H1 (cell line): ENCODE measurements at regions not wholly inside any gene's neighbourhood (a gene's known extent, or its start where the extent isn't known, plus 50 kb on each side); places are given as distances from the start of the nearest gene placed in this dataset.

Source experiments
- CTCF ChIA-PET: fragments of 300-600 bp; sonication (Branson Sonifier 250); formaldehyde crosslinking; loops from one replicate; lab custom pipeline; 2021; ENCODE audit not compliant: partially characterized antibody; lab: Charles Lee
- POLR2A ChIA-PET: fragments of 300-600 bp; sonication (Branson Sonifier 250); formaldehyde crosslinking; loops from one replicate; lab custom pipeline; 2021; ENCODE audit warnings: inconsistent platforms; ENCODE audit not compliant: partially characterized antibody; lab: Charles Lee
- DNase-seq, 2 experiments: peaks; one replicate each; pipeline versions ENCODE4 v3.0.0 to v3.0.0-alpha.2; 2010 to 2022; ENCODE audit warnings: low spot score in 2 of 2, low read depth in 1 of 2, mixed read lengths in 1 of 2
- FAIRE-seq: peaks from 2 replicates; lab custom pipeline; 2011; peaks lifted over from hg19 to GRCh38; lab: Jason Lieb, UNC
- H2AFZ ChIP-seq: 2 replicates; pipeline ENCODE4 v1.8.1; 2012; ENCODE audit warnings: low read length, inconsistent platforms
- H2AK5ac ChIP-seq: 2 replicates; pipeline ENCODE4 v1.6.1; 2013; ENCODE audit warnings: low read depth, low read length
- H2BK120ac ChIP-seq: replicated peaks from 2 replicates; pipeline ENCODE3; 2013; ENCODE audit warnings: low read depth, low read length, inconsistent platforms
- H2BK12ac ChIP-seq: 2 replicates; pipeline ENCODE4 v1.6.1; 2013; ENCODE audit warnings: low read depth, low read length
- H2BK15ac ChIP-seq: 2 replicates; pipeline ENCODE4 v1.6.1; 2013; ENCODE audit warnings: low read length
- H2BK20ac ChIP-seq: 2 replicates; pipeline ENCODE4 v1.6.1; 2013; ENCODE audit warnings: low read length
- H2BK5ac ChIP-seq: 2 replicates; pipeline ENCODE4 v1.6.1; 2013; ENCODE audit warnings: low read depth, low read length
- H3K14ac ChIP-seq: 2 replicates; pipeline ENCODE4 v1.6.1; 2013; ENCODE audit warnings: inconsistent platforms; ENCODE audit not compliant: insufficient read length
- H3K18ac ChIP-seq: 2 replicates; pipeline ENCODE4 v1.6.1; 2013; ENCODE audit warnings: low read length; ENCODE audit errors: extremely low read depth
- H3K23ac ChIP-seq: 2 replicates; pipeline ENCODE4 v1.6.1; 2013; ENCODE audit warnings: inconsistent platforms; ENCODE audit not compliant: insufficient read length
- H3K23me2 ChIP-seq: 2 replicates; pipeline ENCODE4 v1.6.1; 2013; ENCODE audit warnings: low read depth, low read length
- H3K27ac ChIP-seq: 2 replicates; pipeline ENCODE4 v1.6.1; 2011; ENCODE audit warnings: low read depth, low read length, inconsistent platforms
- H3K27me3 ChIP-seq, 4 experiments: replicated peaks in 1 of 4; 1 replicate in 1 of 4; 2 replicates in 3 of 4; pipeline versions ENCODE4 v1.6.1 to v1.8.1; 2011 to 2013; ENCODE audit warnings: low read length in 3 of 4, mild to moderate bottlenecking in 3 of 4, inconsistent platforms in 2 of 4, mixed read lengths in 2 of 4, moderate library complexity in 1 of 4; ENCODE audit not compliant: control insufficient read depth in 3 of 4, insufficient read depth in 3 of 4; ENCODE audit errors: extremely low read depth in 1 of 4
- H3K36me3 ChIP-seq, 4 experiments: 2 replicates each; pipeline versions ENCODE4 v1.6.1 to v1.8.1; 2011 to 2013; ENCODE audit warnings: mild to moderate bottlenecking in 4 of 4, low read length in 3 of 4, moderate library complexity in 2 of 4, control low read depth in 1 of 4, inconsistent platforms in 1 of 4; ENCODE audit not compliant: insufficient read depth in 4 of 4, control insufficient read depth in 2 of 4
- H3K4ac ChIP-seq: replicated peaks from 2 replicates; pipeline ENCODE3; 2013; ENCODE audit warnings: low read length, low read depth, mixed read lengths, inconsistent platforms; ENCODE audit not compliant: insufficient read length
- H3K4me1 ChIP-seq, 4 experiments: replicated peaks in 1 of 4; 1 replicate in 1 of 4; 2 replicates in 3 of 4; pipeline versions ENCODE4 v1.6.1 to v1.8.1; 2011 to 2013; ENCODE audit warnings: low read length in 3 of 4, inconsistent platforms in 2 of 4, mixed read lengths in 1 of 4; ENCODE audit not compliant: insufficient read depth in 4 of 4, control insufficient read depth in 3 of 4
- H3K4me2 ChIP-seq, 2 experiments: 2 replicates each; pipeline versions ENCODE4 v1.6.1 to v1.8.1; 2011 to 2013; ENCODE audit warnings: low read depth in 2 of 2, low read length in 2 of 2, control low read depth in 1 of 2, inconsistent platforms in 1 of 2, mild to moderate bottlenecking in 1 of 2; ENCODE audit not compliant: insufficient read depth in 1 of 2
- H3K4me3 ChIP-seq, 4 experiments: fragments of 200-600, 300-600 bp in 1 of 4; sonication (generic), shearing (Covaris generic), sonication (Bioruptor Twin) in 1 of 4; 2 replicates each; pipeline versions ENCODE4 v1.5.1 to v1.8.1; 2011 to 2016; ENCODE audit warnings: low read length in 4 of 4, low read depth in 3 of 4, control low read depth in 2 of 4, inconsistent platforms in 2 of 4, mild to moderate bottlenecking in 2 of 4, mixed read lengths in 1 of 4, moderate library complexity in 1 of 4; ENCODE audit not compliant: insufficient read depth in 2 of 4; ENCODE audit errors: extremely low read depth in 1 of 4
- H3K56ac ChIP-seq: replicated peaks from 2 replicates; pipeline ENCODE3; 2013; ENCODE audit warnings: low read depth, mild to moderate bottlenecking, mixed read lengths, low read length, inconsistent platforms; ENCODE audit not compliant: insufficient read length
- H3K79me1 ChIP-seq: 2 replicates; pipeline ENCODE4 v1.6.1; 2013; ENCODE audit warnings: low read depth, low read length, control low read depth
- H3K79me2 ChIP-seq, 2 experiments: 2 replicates each; pipeline versions ENCODE4 v1.6.1 to v1.8.1; 2012 to 2013; ENCODE audit warnings: low read length in 2 of 2, mild to moderate bottlenecking in 2 of 2, inconsistent platforms in 1 of 2; ENCODE audit not compliant: insufficient read depth in 2 of 2, control insufficient read depth in 1 of 2
- H3K9ac ChIP-seq, 4 experiments: replicated peaks in 1 of 4; 1 replicate in 1 of 4; 2 replicates in 3 of 4; pipeline versions ENCODE4 v1.6.1 to v1.8.1; 2011 to 2013; ENCODE audit warnings: low read depth in 3 of 4, low read length in 3 of 4, control low read depth in 2 of 4, mild to moderate bottlenecking in 2 of 4, moderate library complexity in 2 of 4, inconsistent platforms in 1 of 4; ENCODE audit errors: extremely low read depth in 1 of 4
- H3K9me3 ChIP-seq, 2 experiments: 2 replicates each; pipeline versions ENCODE4 v1.6.1 to v1.8.1; 2012 to 2013; ENCODE audit warnings: mild to moderate bottlenecking in 2 of 2, moderate library complexity in 2 of 2, control low read depth in 1 of 2, inconsistent platforms in 1 of 2, low read depth in 1 of 2, low read length in 1 of 2, mixed read lengths in 1 of 2; ENCODE audit not compliant: insufficient read depth in 2 of 2
- H4K20me1 ChIP-seq, 2 experiments: replicated peaks in 1 of 2; 2 replicates each; pipeline versions ENCODE3 to v1.8.1; 2011 to 2013; ENCODE audit warnings: inconsistent platforms in 2 of 2, low read length in 2 of 2, mild to moderate bottlenecking in 1 of 2; ENCODE audit not compliant: insufficient read depth in 2 of 2, control insufficient read depth in 1 of 2
- H4K5ac ChIP-seq: 2 replicates; pipeline ENCODE4 v1.6.1; 2013; ENCODE audit warnings: low read length, low read depth, mixed read lengths, inconsistent platforms; ENCODE audit not compliant: insufficient read length
- H4K8ac ChIP-seq: 2 replicates; pipeline ENCODE4 v1.8.0; 2013; ENCODE audit warnings: mild to moderate bottlenecking, moderate library complexity, low read length, inconsistent platforms; ENCODE audit not compliant: insufficient read depth; ENCODE audit errors: extremely low read depth
- H4K91ac ChIP-seq: replicated peaks from 2 replicates; pipeline ENCODE3; 2013; ENCODE audit warnings: low read length, mixed read lengths, inconsistent platforms; ENCODE audit not compliant: insufficient read length
- ATF3 ChIP-seq: IDR thresholded peaks from 2 replicates; pipeline ENCODE4 v1.6.1; 2011; ENCODE audit warnings: low read depth, mild to moderate bottlenecking, low read length; ENCODE audit not compliant: insufficient read depth
- BACH1 ChIP-seq: IDR thresholded peaks from 2 replicates; pipeline ENCODE4 v1.6.1; 2012; ENCODE audit warnings: low read length, improper control_type of control experiment
- CTBP2 ChIP-seq: IDR thresholded peaks from 2 replicates; pipeline ENCODE4 v1.7.0; 2011; ENCODE audit warnings: borderline replicate concordance, mild to moderate bottlenecking, moderate library complexity, mixed read lengths, low read length; ENCODE audit not compliant: insufficient read depth, insufficient read length
- EP300 ChIP-seq, 2 experiments: IDR thresholded peaks; 1 replicate in 1 of 2; 2 replicates in 1 of 2; pipeline ENCODE4 v1.6.1; 2011 to 2012; ENCODE audit warnings: low read depth in 2 of 2, low read length in 2 of 2, mild to moderate bottlenecking in 2 of 2, borderline replicate concordance in 1 of 2, inconsistent platforms in 1 of 2, moderate library complexity in 1 of 2
- EZH2 ChIP-seq: fragments of 200-600 bp; sonication (generic); IDR thresholded peaks from 2 replicates; pipeline ENCODE4 v1.7.1; 2012; ENCODE audit warnings: low read depth, mild to moderate bottlenecking, moderate library complexity, low read length, inconsistent platforms; ENCODE audit not compliant: severe bottlenecking
- RNF2 ChIP-seq: fragments of 200-900, 300-1000 bp; sonication (generic); IDR thresholded peaks from 2 replicates; pipeline ENCODE4 v1.7.1; 2016; ENCODE audit warnings: borderline replicate concordance, low read depth, mild to moderate bottlenecking, antibody characterized with exemption, low read length; ENCODE audit not compliant: poor library complexity, severe bottlenecking; ENCODE audit errors: missing control alignments
- SP2 ChIP-seq: IDR thresholded peaks from 2 replicates; pipeline ENCODE4 v1.6.1; 2012; ENCODE audit warnings: mild to moderate bottlenecking, low read length, inconsistent platforms
- SUZ12 ChIP-seq: fragments of 200-600 bp; sonication (generic); IDR thresholded peaks from 2 replicates; pipeline ENCODE4 v1.6.1; 2012; ENCODE audit warnings: mild to moderate bottlenecking, inconsistent platforms, low read length, moderate library complexity, mixed read lengths
- USF2 ChIP-seq: IDR thresholded peaks from 2 replicates; pipeline ENCODE4 v1.6.1; 2011; ENCODE audit warnings: low read length, improper control_type of control experiment
- YY1 ChIP-seq: IDR thresholded peaks from 2 replicates; pipeline ENCODE4 v1.6.1; 2011; ENCODE audit warnings: low read depth, mild to moderate bottlenecking, low read length
- WGBS, 2 experiments: shearing (Covaris generic) in 1 of 2; methylation state at CpG; one replicate each; pipeline versions ENCODE4 v1.1.6 to v1.1.7; 2013 to 2015; ENCODE audit warnings: low lambda C conversion rate in 2 of 2, mixed read lengths in 2 of 2, inconsistent platforms in 1 of 2, low coverage in 1 of 2, missing lambda C conversion rate in 1 of 2; ENCODE audit not compliant: insufficient replicate concordance in 2 of 2, insufficient coverage in 1 of 2, insufficient read length in 1 of 2; ENCODE audit errors: extremely low coverage in 1 of 2, missing lambda C conversion rate in 1 of 2; 5-methylcytosine and 5-hydroxymethylcytosine counted together

DNA sequence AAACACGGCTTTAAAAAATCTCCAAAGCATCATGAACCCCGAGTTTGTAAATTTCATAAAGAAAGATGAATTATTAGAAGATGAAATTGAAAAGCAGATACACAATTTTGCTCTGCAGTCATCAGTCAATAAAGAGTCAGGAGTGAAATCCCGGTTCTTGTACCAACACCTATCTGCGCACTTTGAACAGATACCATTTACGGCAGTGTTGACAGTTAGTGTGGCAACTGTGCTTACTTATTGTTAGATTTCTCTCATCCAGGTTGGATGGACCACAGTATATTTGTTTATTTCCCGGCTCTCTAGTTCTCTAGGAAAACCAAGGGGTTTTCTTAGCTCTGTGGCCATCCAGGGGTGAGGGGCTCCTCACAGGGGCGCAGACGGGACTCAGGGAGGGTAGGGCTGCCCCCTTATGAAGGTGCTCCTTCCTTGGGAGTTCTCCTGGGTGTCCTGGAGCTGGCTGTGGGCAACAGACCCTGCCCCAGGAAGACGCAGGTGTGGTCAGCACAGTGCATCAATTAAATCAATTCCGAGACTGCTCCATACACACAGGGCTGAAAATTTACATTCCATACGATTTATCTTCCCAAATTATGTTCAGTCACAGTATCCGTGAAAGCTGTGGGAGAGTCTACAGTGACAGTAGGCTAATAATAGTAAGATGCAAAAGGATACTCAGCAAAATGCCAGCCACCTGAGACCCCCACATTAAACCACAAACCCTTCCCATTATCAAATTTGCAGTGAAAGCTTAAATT, 107.0 kb upstream of the C1QTNF9B start:
- Histone ChIP-seq H3K23ac (no peak overlapping the region), H3K4me2 (no peak overlapping the region), H2BK5ac (no peak overlapping the region), H3K56ac (no peak overlapping the region), H3K9me3 (no peaks in the 10 kb centered on the region), H3K27me3 (no peaks in the 10 kb centered on the region), H3K4me3 (no peak overlapping the region), H3K9ac (no peak overlapping the region), H3K4me1 (0 out of 7 replicates have a peak, but pooled peaks cover 0 to 2% (median 0%) of the 10 kb centered on the region in 4 experiments), H2BK120ac (no peak overlapping the region), H3K36me3 (no peaks in the 10 kb centered on the region), H3K27ac (no peak overlapping the region), H3K79me2 (no peaks in the 10 kb centered on the region), H2BK20ac (no peak overlapping the region), H4K8ac (no peak overlapping the region), H2AK5ac (no peak overlapping the region), H4K5ac (no peak overlapping the region), H2BK12ac (no peak overlapping the region), H2AFZ (no peak overlapping the region), H3K18ac (no peak overlapping the region), H3K4ac (no peak overlapping the region), H3K79me1 (no peaks in the 10 kb centered on the region), H4K20me1 (no peaks in the 10 kb centered on the region), H3K23me2 (no peaks in the 10 kb centered on the region), H2BK15ac (no peak overlapping the region), H3K14ac (no peak overlapping the region), H4K91ac (no peak overlapping the region)
- ChIA-PET CTCF (interaction anchor here (1.1 to 7.8 kb wide), 5 partner anchors 14 to 215 kb away, joined by 3 to 67 read pairs (median 4); no protein-coding TSS in a partner anchor), POLR2A (no interaction called here)
- WGBS, 2 experiments, result 86% methylated on average over 12 of the region's 12 CpGs; no CpG with 5 or more reads in 1 of the 2 experiments
- FAIRE-seq, result no peak
- DNase-seq, result no peak
- TF ChIP-seq EZH2, result no peak
- TF ChIP-seq ATF3, result no peak
- no peak for TF ChIP-seq EP300 (IDR thresholded peaks at IDR 0.05; ENCODE audit: borderline replicate concordance in 1 of 2, low read depth in 2 of 2, low read length in 2 of 2)
- TF ChIP-seq CTBP2, result no peak
- no peak for TF ChIP-seq USF2
- no peak for TF ChIP-seq RNF2
- no peak for TF ChIP-seq BACH1
- TF ChIP-seq SP2, result no peak
- TF ChIP-seq YY1, result no peak
- TF ChIP-seq SUZ12, result no peak
